ENCODE measurements at regions not wholly inside any gene's neighbourhood (a gene's known extent, or its start where the extent isn't known, plus 50 kb on each side); places are given as distances from the start of the nearest gene placed in this dataset.

- TF ChIP-seq EZH2phosphoT487 (IDR thresholded peaks at IDR 0.05) (no peak), CTCF (IDR thresholded peaks at IDR 0.05) (no peak), EZH2 (IDR thresholded peaks at IDR 0.05) (no peak)
- Mint-ChIP-seq H3K27ac (peak overlapping the region; percentile 30), H3K4me3 (no peak overlapping the region), H3K4me1 (peaks cover 19% of the 10 kb centered on the region), H3K9me3 (peaks cover 7% of the 10 kb centered on the region), H3K36me3 (no peaks in the 10 kb centered on the region), H3K27me3 (ENCODE audit: insufficient read depth, low read depth) (no peaks in the 10 kb centered on the region)
- H4K20me1 ChIP-seq (ENCODE audit: low read depth) = no peaks in the 10 kb centered on the region
- H3K9ac ChIP-seq = no peak overlapping the region
- no peaks in the 10 kb centered on the region for H3F3A ChIP-seq (ENCODE audit: low read depth)
- no peak overlapping the region for H2AFZ ChIP-seq (replicated peaks)
- no peak overlapping the region for H3K27ac ChIP-seq
- H3K27me3 ChIP-seq = no peaks in the 10 kb centered on the region
- H3K9me3 ChIP-seq (ENCODE audit: low read depth) = no peaks in the 10 kb centered on the region
- no peak overlapping the region for H3K4me3 ChIP-seq
- H3K79me2 ChIP-seq (ENCODE audit: low read depth) = no peaks in the 10 kb centered on the region
- no peaks in the 10 kb centered on the region for H3K4me1 ChIP-seq
- H3K36me3 ChIP-seq = no peaks in the 10 kb centered on the region
- no peak overlapping the region for H3K4me2 ChIP-seq
- no peak for DNase-seq (ENCODE audit: low spot score)
These were observed 311.6 kb downstream of the PLK2 start for GRCh38 chr5:58148254-58148775.

GRCh38 chr5:58145397-58145934, 314.4 kb downstream of the PLK2 start:
- H3K36me3 Mint-ChIP-seq = no peaks in the 10 kb centered on the region
- H3K4me1 Mint-ChIP-seq = peaks cover 24% of the 10 kb centered on the region
- no peaks in the 10 kb centered on the region for H3K79me2 ChIP-seq (ENCODE audit: low read depth)
- DNase-seq (ENCODE audit: low spot score) = no peak
- no peak overlapping the region for H3K4me3 ChIP-seq
- no peak overlapping the region for H3K9ac ChIP-seq
- H3K27ac ChIP-seq = no peak overlapping the region
- H3K27me3 ChIP-seq = no peaks in the 10 kb centered on the region
- no peaks in the 10 kb centered on the region for H3K4me1 ChIP-seq
- no peaks in the 10 kb centered on the region for H3K36me3 ChIP-seq
- no peak overlapping the region for H3K4me2 ChIP-seq
- no peaks in the 10 kb centered on the region for H3K9me3 ChIP-seq (ENCODE audit: low read depth)
- H2AFZ ChIP-seq (replicated peaks) = no peak overlapping the region
- H3K27me3 Mint-ChIP-seq (ENCODE audit: insufficient read depth, low read depth) = no peaks in the 10 kb centered on the region
- TF ChIP-seq CTCF (IDR thresholded peaks at IDR 0.05) = no peak
- TF ChIP-seq EZH2 (IDR thresholded peaks at IDR 0.05) = no peak
- no peak for TF ChIP-seq EZH2phosphoT487 (IDR thresholded peaks at IDR 0.05)
- no peak overlapping the region for H3K27ac Mint-ChIP-seq
- no peak overlapping the region for H3K4me3 Mint-ChIP-seq
- no peaks in the 10 kb centered on the region for H4K20me1 ChIP-seq (ENCODE audit: low read depth)
- peaks cover 2% of the 10 kb centered on the region for H3K9me3 Mint-ChIP-seq
- H3F3A ChIP-seq (ENCODE audit: low read depth) = no peaks in the 10 kb centered on the region

GRCh38 chr5:58143727-58144126, 316.2 kb downstream of the PLK2 start:
- DNase-seq (ENCODE audit: low spot score) = no peak
- Histone ChIP-seq H3K9ac (no peak overlapping the region), H3K4me1 (no peaks in the 10 kb centered on the region), H4K20me1 (ENCODE audit: low read depth) (no peaks in the 10 kb centered on the region), H3K79me2 (ENCODE audit: low read depth) (no peaks in the 10 kb centered on the region), H3K36me3 (no peaks in the 10 kb centered on the region), H3F3A (ENCODE audit: low read depth) (no peaks in the 10 kb centered on the region), H3K27ac (no peak overlapping the region), H3K27me3 (no peaks in the 10 kb centered on the region), H2AFZ (replicated peaks) (no peak overlapping the region), H3K4me2 (no peak overlapping the region), H3K9me3 (ENCODE audit: low read depth) (no peaks in the 10 kb centered on the region), H3K4me3 (no peak overlapping the region)
- H3K4me3 Mint-ChIP-seq = no peak overlapping the region
- no peaks in the 10 kb centered on the region for H3K36me3 Mint-ChIP-seq
- TF ChIP-seq EZH2phosphoT487 (IDR thresholded peaks at IDR 0.05) = no peak
- no peak for TF ChIP-seq CTCF (IDR thresholded peaks at IDR 0.05)
- TF ChIP-seq EZH2 (IDR thresholded peaks at IDR 0.05) = no peak
- H3K27me3 Mint-ChIP-seq (ENCODE audit: insufficient read depth, low read depth) = no peaks in the 10 kb centered on the region
- H3K4me1 Mint-ChIP-seq = peaks cover 24% of the 10 kb centered on the region
- H3K27ac Mint-ChIP-seq = peak overlapping the region; percentile 5
- peaks cover 2% of the 10 kb centered on the region for H3K9me3 Mint-ChIP-seq
